ENCODE measurements at regions not wholly inside any gene's neighbourhood (a gene's known extent, or its start where the extent isn't known, plus 50 kb on each side); places are given as distances from the start of the nearest gene placed in this dataset.

GRCh38 chr15:85886309-85886811 is 91.6 kb upstream of the KLHL25 start:
- DNase-seq (ENCODE audit: low read depth) = no peak

GRCh38 chr15:85889956-85890619 is 95.4 kb upstream of the KLHL25 start:
- no peak for DNase-seq (ENCODE audit: low read depth)
- no peak overlapping the region for H3K4me3 ChIP-seq (ENCODE audit: low read depth, low read length)
- TF ChIP-seq CTCF (IDR thresholded peaks at IDR 0.05; ENCODE audit: insufficient read depth, low read depth, low read length) = no peak

More at GRCh38 chr15:85886309-85886811, 91.6 kb upstream of the KLHL25 start:
- H3K4me3 ChIP-seq (ENCODE audit: low read depth, low read length) = no peak overlapping the region
- TF ChIP-seq CTCF (IDR thresholded peaks at IDR 0.05; ENCODE audit: insufficient read depth, low read depth, low read length) = no peak

GRCh38 chr15:85890620-85890980 is 95.9 kb upstream of the KLHL25 start:
- no peak overlapping the region for H3K4me3 ChIP-seq (ENCODE audit: low read depth, low read length)
- DNase-seq (ENCODE audit: low read depth) = no peak
- no peak for TF ChIP-seq CTCF (IDR thresholded peaks at IDR 0.05; ENCODE audit: insufficient read depth, low read depth, low read length)

GRCh38 chr15:85891470-85891869 is 96.7 kb upstream of the KLHL25 start:
- no peak overlapping the region for H3K4me3 ChIP-seq (ENCODE audit: low read depth, low read length)
- DNase-seq (ENCODE audit: low read depth) = no peak
- no peak for TF ChIP-seq CTCF (IDR thresholded peaks at IDR 0.05; ENCODE audit: insufficient read depth, low read depth, low read length)

- H3K4me3 ChIP-seq (ENCODE audit: low read depth, low read length) = no peak overlapping the region
- DNase-seq (ENCODE audit: low read depth) = no peak
- no peak for TF ChIP-seq CTCF (IDR thresholded peaks at IDR 0.05; ENCODE audit: insufficient read depth, low read depth, low read length)
These were observed 97.5 kb upstream of the KLHL25 start for GRCh38 chr15:85892232-85892631.

- no peak for TF ChIP-seq CTCF (IDR thresholded peaks at IDR 0.05; ENCODE audit: insufficient read depth, low read depth, low read length)
- no peak overlapping the region for H3K4me3 ChIP-seq (ENCODE audit: low read depth, low read length)
- no peak for DNase-seq (ENCODE audit: low read depth)
These were observed 102.6 kb upstream of the KLHL25 start for GRCh38 chr15:85897207-85897894.

Measured in fibroblast of villous mesenchyme (primary cell).